HG03378 (cell line): ENCODE measurements at regions not wholly inside any gene's neighbourhood (a gene's known extent, or its start where the extent isn't known, plus 50 kb on each side); places are given as distances from the start of the nearest gene placed in this dataset.

Experiments
- ATAC-seq: cut with Tn5 transposase; IDR thresholded peaks from one replicate; pipeline ENCODE4 v1.9.1; 2021; ENCODE audit warnings: mild to moderate bottlenecking, moderate library complexity; ENCODE audit not compliant: unreplicated experiment

GRCh38 chr21:28439251-28439650, 553.4 kb downstream of the LTN1 start:
- no peak for ATAC-seq

- ATAC-seq = no peak
Measured at GRCh38 chr21:28437061-28437460, 555.6 kb downstream of the LTN1 start.

- no peak for ATAC-seq
Measured at GRCh38 chr21:28436286-28436932, 556.3 kb downstream of the LTN1 start.

GRCh38 chr21:28431527-28432200, 561.0 kb downstream of the LTN1 start:
- no peak for ATAC-seq

- no peak for ATAC-seq
Measured at GRCh38 chr21:28431022-28431421, 561.7 kb downstream of the LTN1 start.

GRCh38 chr21:28429161-28429560, 563.5 kb downstream of the LTN1 start:
- no peak for ATAC-seq

GRCh38 chr21:28427394-28428022, 565.2 kb downstream of the LTN1 start:
- ATAC-seq = no peak

- no peak for ATAC-seq
Measured at GRCh38 chr21:28426545-28426944, 566.1 kb downstream of the LTN1 start.

- no peak for ATAC-seq
Measured at GRCh38 chr21:28423521-28424190, 569.0 kb downstream of the LTN1 start.

- ATAC-seq = no peak
Measured at GRCh38 chr21:28421716-28422524, 570.8 kb downstream of the LTN1 start.

- no peak for ATAC-seq
Measured at GRCh38 chr21:28419811-28420210, 572.9 kb downstream of the LTN1 start.

- ATAC-seq = no peak
Measured at GRCh38 chr21:28418726-28419514, 573.8 kb downstream of the LTN1 start.

GRCh38 chr21:28410256-28410655, 582.4 kb downstream of the LTN1 start:
- no peak for ATAC-seq

- no peak for ATAC-seq
Measured at GRCh38 chr21:28402616-28402989, 590.1 kb downstream of the LTN1 start.

GRCh38 chr21:28397040-28397439, 595.6 kb downstream of the LTN1 start:
- ATAC-seq = no peak

GRCh38 chr21:28396421-28396820, 596.3 kb downstream of the LTN1 start:
- ATAC-seq = no peak

- no peak for ATAC-seq
Measured at GRCh38 chr21:28393279-28393678, 599.4 kb downstream of the LTN1 start.

GRCh38 chr21:28391938-28392849, 600.5 kb downstream of the LTN1 start:
- ATAC-seq = no peak

GRCh38 chr21:28387220-28387619, 605.5 kb downstream of the LTN1 start:
- ATAC-seq = no peak
